SK-N-SH treated with all-trans-retinoic acid at 6 μM for 48 hours (cell line): ENCODE measurements at regions not wholly inside any gene's neighbourhood (a gene's known extent, or its start where the extent isn't known, plus 50 kb on each side); places are given as distances from the start of the nearest gene placed in this dataset.

Source experiments
- ATAC-seq: fragments of 200-7000 bp; cut with Tn5 transposase; 3 replicates; pipeline ENCODE4 v1.9.1; 2020; ENCODE audit warnings: mild to moderate bottlenecking, moderate library complexity
- ARNTL ChIP-seq: fragments of 450-650 bp; formaldehyde crosslinking; IDR thresholded peaks from 2 replicates; pipeline ENCODE4 v1.5.0; 2020; ENCODE audit warnings: low read depth, mild to moderate bottlenecking, moderate library complexity, borderline replicate concordance
- CREB5 ChIP-seq: fragments of 250-450 bp; sonication (Bioruptor Pico); IDR thresholded peaks from 2 replicates; pipeline ENCODE4 v1.5.1; 2020; ENCODE audit warnings: low read depth, mild to moderate bottlenecking, moderate library complexity
- CSDC2 ChIP-seq: fragments of 250-450 bp; sonication (Bioruptor Pico); IDR thresholded peaks from 2 replicates; pipeline ENCODE4 v1.5.0; 2020; ENCODE audit warnings: mild to moderate bottlenecking, moderate library complexity
- ESRRG ChIP-seq: fragments of 250-450 bp; sonication (Bioruptor Pico); IDR thresholded peaks from 2 replicates; pipeline ENCODE4 v1.6.1; 2021; ENCODE audit warnings: mild to moderate bottlenecking
- GLIS3 ChIP-seq: fragments of 250-450 bp; sonication (Bioruptor Pico); IDR thresholded peaks from 2 replicates; pipeline ENCODE4 v1.5.0; 2020; ENCODE audit warnings: mild to moderate bottlenecking, moderate library complexity
- ISL1 ChIP-seq: fragments of 250-450 bp; sonication (Bioruptor Pico); IDR thresholded peaks from 2 replicates; pipeline ENCODE4 v2.1.2; 2022; ENCODE audit warnings: mild to moderate bottlenecking, moderate library complexity
- OSR1 ChIP-seq: fragments of 250-450 bp; sonication (Bioruptor Pico); IDR thresholded peaks from 2 replicates; pipeline ENCODE4 v1.8.0; 2022; ENCODE audit warnings: moderate library complexity, mild to moderate bottlenecking, inconsistent platforms
- RARB ChIP-seq: fragments of 250-450 bp; sonication (Bioruptor Pico); IDR thresholded peaks from 2 replicates; pipeline ENCODE4 v1.8.0; 2021; ENCODE audit warnings: mild to moderate bottlenecking, moderate library complexity
- SNAI2 ChIP-seq: fragments of 250-450 bp; sonication (Bioruptor Pico); IDR thresholded peaks from 2 replicates; pipeline ENCODE4 v1.5.0; 2020; ENCODE audit warnings: mild to moderate bottlenecking, moderate library complexity
- TCF4 ChIP-seq: fragments of 250-450 bp; sonication (Bioruptor Pico); IDR thresholded peaks from 2 replicates; pipeline ENCODE4 v1.8.0; 2021; ENCODE audit warnings: mild to moderate bottlenecking, moderate library complexity, borderline replicate concordance
- TOX ChIP-seq: fragments of 250-450 bp; sonication (Bioruptor Pico); IDR thresholded peaks from 2 replicates; pipeline ENCODE4 v1.8.0; 2021; ENCODE audit warnings: mild to moderate bottlenecking, moderate library complexity, borderline replicate concordance
- ZC3H10 ChIP-seq: fragments of 250-450 bp; sonication (Bioruptor Pico); IDR thresholded peaks from 2 replicates; pipeline ENCODE4 v1.5.1; 2021; ENCODE audit warnings: mild to moderate bottlenecking, moderate library complexity
- ZFP3 ChIP-seq: fragments of 250-450 bp; sonication (Bioruptor Pico); IDR thresholded peaks from 2 replicates; pipeline ENCODE4 v1.5.0; 2020; ENCODE audit warnings: mild to moderate bottlenecking, moderate library complexity
- ZNF565 ChIP-seq: fragments of 450-650 bp; formaldehyde crosslinking; conservative IDR thresholded peaks from 2 replicates; pipeline ENCODE4 v1.5.0; 2020; ENCODE audit warnings: low read depth, mild to moderate bottlenecking, moderate library complexity
- ZNF70 ChIP-seq: fragments of 450-650 bp; formaldehyde crosslinking; IDR thresholded peaks from 2 replicates; pipeline ENCODE4 v1.5.0; 2020; ENCODE audit warnings: mild to moderate bottlenecking, moderate library complexity
- ZNF8 ChIP-seq: fragments of 450-650 bp; formaldehyde crosslinking; IDR thresholded peaks from 2 replicates; pipeline ENCODE4 v1.5.0; 2020; ENCODE audit warnings: mild to moderate bottlenecking, moderate library complexity
- TF ChIP-seq, protein P1 (sequence below): fragments of 250-450 bp; sonication (Bioruptor Pico); IDR thresholded peaks from 2 replicates; pipeline ENCODE4 v1.8.0; 2020; ENCODE audit warnings: mild to moderate bottlenecking, moderate library complexity, borderline replicate concordance
- TF ChIP-seq, protein P2 (sequence below): fragments of 250-450 bp; sonication (Bioruptor Pico); IDR thresholded peaks from 2 replicates; pipeline ENCODE4 v1.5.1; 2021; ENCODE audit warnings: mild to moderate bottlenecking, moderate library complexity
- TF ChIP-seq, protein P3 (sequence below): fragments of 250-450 bp; sonication (Bioruptor Pico); IDR thresholded peaks from 2 replicates; pipeline ENCODE4 v1.5.0; 2020; ENCODE audit warnings: mild to moderate bottlenecking, moderate library complexity

DNA sequence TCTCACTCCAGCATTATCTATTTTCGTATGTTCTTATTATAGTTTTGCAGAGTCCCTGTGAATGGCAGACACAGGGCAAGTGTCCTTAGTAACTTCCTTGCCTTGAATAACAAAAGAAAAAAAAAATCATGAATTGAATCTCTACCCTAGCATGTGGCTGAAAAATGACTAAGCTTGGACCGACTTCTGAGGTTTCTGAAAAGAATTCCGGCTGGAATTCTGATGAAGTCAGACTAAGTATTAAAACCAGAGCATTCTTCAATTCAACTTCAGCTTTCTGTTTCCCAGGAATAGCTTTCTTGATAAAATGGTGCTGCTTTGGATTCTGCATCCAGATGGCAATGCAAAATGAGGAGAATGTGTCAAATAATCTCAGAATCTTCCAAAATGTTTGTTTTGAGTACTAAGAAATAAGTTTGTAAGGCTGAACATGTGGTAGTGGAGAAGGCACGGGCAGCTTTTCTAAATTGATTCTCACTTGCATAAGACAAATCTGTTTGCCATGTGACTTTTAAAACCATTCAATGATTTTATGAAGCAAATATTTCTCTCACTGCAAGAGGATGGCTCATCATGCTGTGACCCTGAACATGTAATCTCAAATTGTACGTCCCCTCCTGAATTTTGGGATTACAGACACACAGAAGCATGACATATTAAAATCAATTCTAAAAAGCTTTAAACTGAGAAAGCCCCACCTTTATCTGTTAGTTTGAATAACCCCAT is 1462.8 kb upstream of the LRRTM1 start:
- TF ChIP-seq ZC3H10 (no peak), ZFP3 (no peak), CREB5 (CRISPR knock-in tag) (no peak), RARB (CRISPR knock-in tag) (no peak), CSDC2 (CRISPR knock-in tag) (no peak), OSR1 (no peak), ZNF8 (no peak), TCF4 (CRISPR knock-in tag) (no peak), ZNF70 (CRISPR knock-in tag) (no peak), ZNF565 (CRISPR knock-in tag) (no peak)
- TF ChIP-seq, protein P1, sequence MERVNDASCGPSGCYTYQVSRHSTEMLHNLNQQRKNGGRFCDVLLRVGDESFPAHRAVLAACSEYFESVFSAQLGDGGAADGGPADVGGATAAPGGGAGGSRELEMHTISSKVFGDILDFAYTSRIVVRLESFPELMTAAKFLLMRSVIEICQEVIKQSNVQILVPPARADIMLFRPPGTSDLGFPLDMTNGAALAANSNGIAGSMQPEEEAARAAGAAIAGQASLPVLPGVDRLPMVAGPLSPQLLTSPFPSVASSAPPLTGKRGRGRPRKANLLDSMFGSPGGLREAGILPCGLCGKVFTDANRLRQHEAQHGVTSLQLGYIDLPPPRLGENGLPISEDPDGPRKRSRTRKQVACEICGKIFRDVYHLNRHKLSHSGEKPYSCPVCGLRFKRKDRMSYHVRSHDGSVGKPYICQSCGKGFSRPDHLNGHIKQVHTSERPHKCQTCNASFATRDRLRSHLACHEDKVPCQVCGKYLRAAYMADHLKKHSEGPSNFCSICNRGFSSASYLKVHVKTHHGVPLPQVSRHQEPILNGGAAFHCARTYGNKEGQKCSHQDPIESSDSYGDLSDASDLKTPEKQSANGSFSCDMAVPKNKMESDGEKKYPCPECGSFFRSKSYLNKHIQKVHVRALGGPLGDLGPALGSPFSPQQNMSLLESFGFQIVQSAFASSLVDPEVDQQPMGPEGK: no peak
- TF ChIP-seq, protein P2, sequence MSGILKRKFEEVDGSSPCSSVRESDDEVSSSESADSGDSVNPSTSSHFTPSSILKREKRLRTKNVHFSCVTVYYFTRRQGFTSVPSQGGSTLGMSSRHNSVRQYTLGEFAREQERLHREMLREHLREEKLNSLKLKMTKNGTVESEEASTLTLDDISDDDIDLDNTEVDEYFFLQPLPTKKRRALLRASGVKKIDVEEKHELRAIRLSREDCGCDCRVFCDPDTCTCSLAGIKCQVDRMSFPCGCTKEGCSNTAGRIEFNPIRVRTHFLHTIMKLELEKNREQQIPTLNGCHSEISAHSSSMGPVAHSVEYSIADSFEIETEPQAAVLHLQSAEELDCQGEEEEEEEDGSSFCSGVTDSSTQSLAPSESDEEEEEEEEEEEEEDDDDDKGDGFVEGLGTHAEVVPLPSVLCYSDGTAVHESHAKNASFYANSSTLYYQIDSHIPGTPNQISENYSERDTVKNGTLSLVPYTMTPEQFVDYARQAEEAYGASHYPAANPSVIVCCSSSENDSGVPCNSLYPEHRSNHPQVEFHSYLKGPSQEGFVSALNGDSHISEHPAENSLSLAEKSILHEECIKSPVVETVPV (CRISPR knock-in tag): no peak
- ATAC-seq: no peak

- TF ChIP-seq RARB (CRISPR knock-in tag) (no peak), CREB5 (CRISPR knock-in tag) (no peak), ESRRG (CRISPR knock-in tag) (no peak), SNAI2 (CRISPR knock-in tag) (no peak), ARNTL (CRISPR knock-in tag) (no peak), ISL1 (CRISPR knock-in tag) (no peak), ZFP3 (no peak)
- no peak for ATAC-seq
Measured at GRCh38 chr2:81747481-81748070, 1443.0 kb upstream of the LRRTM1 start.

DNA sequence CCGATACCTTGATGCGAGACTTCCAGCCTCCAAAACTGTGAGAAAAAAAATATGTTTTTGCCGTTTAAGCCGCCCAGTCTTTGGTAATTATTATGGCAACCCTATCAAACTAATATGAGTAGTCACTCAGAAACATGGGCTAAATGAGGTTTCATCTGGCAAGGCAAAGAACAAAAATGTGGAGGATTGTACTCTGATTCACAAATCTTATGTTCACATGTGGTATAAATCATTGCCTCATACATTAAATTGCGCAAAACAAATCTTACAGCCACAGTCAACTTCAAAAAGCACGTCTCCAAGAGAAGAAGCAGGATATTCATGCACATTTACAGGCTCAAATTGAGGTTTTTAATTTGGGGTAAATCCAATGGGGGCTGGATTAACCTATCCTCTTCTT is 1435.4 kb upstream of the LRRTM1 start:
- no peak for ATAC-seq
- TF ChIP-seq SNAI2 (CRISPR knock-in tag): no peak
- TF ChIP-seq, protein P1: no peak
- no peak for TF ChIP-seq CSDC2 (CRISPR knock-in tag)
- TF ChIP-seq GLIS3 (CRISPR knock-in tag): no peak
- TF ChIP-seq TOX (CRISPR knock-in tag): no peak
- no peak for TF ChIP-seq ZNF565 (CRISPR knock-in tag)
- TF ChIP-seq ZFP3: no peak
- no peak for TF ChIP-seq TCF4 (CRISPR knock-in tag)
- no peak for TF ChIP-seq CREB5 (CRISPR knock-in tag)
- TF ChIP-seq RARB (CRISPR knock-in tag): no peak
- TF ChIP-seq ZNF70 (CRISPR knock-in tag): no peak
- no peak for TF ChIP-seq OSR1
- TF ChIP-seq, protein P2 (CRISPR knock-in tag): no peak
- TF ChIP-seq, protein P3, sequence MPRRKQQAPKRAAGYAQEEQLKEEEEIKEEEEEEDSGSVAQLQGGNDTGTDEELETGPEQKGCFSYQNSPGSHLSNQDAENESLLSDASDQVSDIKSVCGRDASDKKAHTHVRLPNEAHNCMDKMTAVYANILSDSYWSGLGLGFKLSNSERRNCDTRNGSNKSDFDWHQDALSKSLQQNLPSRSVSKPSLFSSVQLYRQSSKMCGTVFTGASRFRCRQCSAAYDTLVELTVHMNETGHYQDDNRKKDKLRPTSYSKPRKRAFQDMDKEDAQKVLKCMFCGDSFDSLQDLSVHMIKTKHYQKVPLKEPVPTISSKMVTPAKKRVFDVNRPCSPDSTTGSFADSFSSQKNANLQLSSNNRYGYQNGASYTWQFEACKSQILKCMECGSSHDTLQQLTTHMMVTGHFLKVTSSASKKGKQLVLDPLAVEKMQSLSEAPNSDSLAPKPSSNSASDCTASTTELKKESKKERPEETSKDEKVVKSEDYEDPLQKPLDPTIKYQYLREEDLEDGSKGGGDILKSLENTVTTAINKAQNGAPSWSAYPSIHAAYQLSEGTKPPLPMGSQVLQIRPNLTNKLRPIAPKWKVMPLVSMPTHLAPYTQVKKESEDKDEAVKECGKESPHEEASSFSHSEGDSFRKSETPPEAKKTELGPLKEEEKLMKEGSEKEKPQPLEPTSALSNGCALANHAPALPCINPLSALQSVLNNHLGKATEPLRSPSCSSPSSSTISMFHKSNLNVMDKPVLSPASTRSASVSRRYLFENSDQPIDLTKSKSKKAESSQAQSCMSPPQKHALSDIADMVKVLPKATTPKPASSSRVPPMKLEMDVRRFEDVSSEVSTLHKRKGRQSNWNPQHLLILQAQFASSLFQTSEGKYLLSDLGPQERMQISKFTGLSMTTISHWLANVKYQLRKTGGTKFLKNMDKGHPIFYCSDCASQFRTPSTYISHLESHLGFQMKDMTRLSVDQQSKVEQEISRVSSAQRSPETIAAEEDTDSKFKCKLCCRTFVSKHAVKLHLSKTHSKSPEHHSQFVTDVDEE: no peak
- no peak for TF ChIP-seq ESRRG (CRISPR knock-in tag)
- TF ChIP-seq ZC3H10: no peak
